SK-N-SH treated with all-trans-retinoic acid at 6 μM for 48 hours (cell line): ENCODE measurements at regions not wholly inside any gene's neighbourhood (a gene's known extent, or its start where the extent isn't known, plus 50 kb on each side); places are given as distances from the start of the nearest gene placed in this dataset.

Source experiments
- CREB5 ChIP-seq: fragments of 250-450 bp; sonication (Bioruptor Pico); IDR thresholded peaks from 2 replicates; pipeline ENCODE4 v1.5.1; 2020; ENCODE audit warnings: low read depth, mild to moderate bottlenecking, moderate library complexity
- CSDC2 ChIP-seq: fragments of 250-450 bp; sonication (Bioruptor Pico); IDR thresholded peaks from 2 replicates; pipeline ENCODE4 v1.5.0; 2020; ENCODE audit warnings: mild to moderate bottlenecking, moderate library complexity
- CSRNP3 ChIP-seq: fragments of 250-450 bp; sonication (Bioruptor Pico); IDR thresholded peaks from 2 replicates; pipeline ENCODE4 v1.5.1; 2021; ENCODE audit warnings: mild to moderate bottlenecking, moderate library complexity
- ISL1 ChIP-seq: fragments of 250-450 bp; sonication (Bioruptor Pico); IDR thresholded peaks from 2 replicates; pipeline ENCODE4 v2.1.2; 2022; ENCODE audit warnings: mild to moderate bottlenecking, moderate library complexity
- OSR1 ChIP-seq: fragments of 250-450 bp; sonication (Bioruptor Pico); IDR thresholded peaks from 2 replicates; pipeline ENCODE4 v1.8.0; 2022; ENCODE audit warnings: moderate library complexity, mild to moderate bottlenecking, inconsistent platforms
- POU6F1 ChIP-seq: fragments of 250-450 bp; sonication (Bioruptor Pico); IDR thresholded peaks from 2 replicates; pipeline ENCODE4 v1.8.0; 2021; ENCODE audit warnings: low read depth, mild to moderate bottlenecking, moderate library complexity, borderline replicate concordance
- PPARA ChIP-seq: fragments of 250-450 bp; sonication (Bioruptor Pico); IDR thresholded peaks from 2 replicates; pipeline ENCODE4 v1.5.0; 2020; ENCODE audit warnings: mild to moderate bottlenecking, borderline replicate concordance
- TCF4 ChIP-seq: fragments of 250-450 bp; sonication (Bioruptor Pico); IDR thresholded peaks from 2 replicates; pipeline ENCODE4 v1.8.0; 2021; ENCODE audit warnings: mild to moderate bottlenecking, moderate library complexity, borderline replicate concordance
- TSHZ2 ChIP-seq: fragments of 250-450 bp; sonication (Bioruptor Pico); IDR thresholded peaks from 2 replicates; pipeline ENCODE4 v1.5.0; 2020; ENCODE audit warnings: mild to moderate bottlenecking, moderate library complexity
- ZFP30 ChIP-seq: fragments of 450-650 bp; formaldehyde crosslinking; IDR thresholded peaks from 2 replicates; pipeline ENCODE4 v1.5.0; 2022; ENCODE audit warnings: mild to moderate bottlenecking, moderate library complexity

GRCh38 chr11:92781151-92781550, 188.3 kb upstream of the MTNR1B start:
- TF ChIP-seq POU6F1 = no peak
- no peak for TF ChIP-seq CSRNP3
- no peak for TF ChIP-seq ISL1
- no peak for TF ChIP-seq PPARA (CRISPR knock-in tag)
- no peak for TF ChIP-seq TCF4 (CRISPR knock-in tag)
- TF ChIP-seq CREB5 (CRISPR knock-in tag) = no peak
- no peak for TF ChIP-seq TSHZ2 (CRISPR knock-in tag)
- no peak for TF ChIP-seq ZFP30 (CRISPR knock-in tag)
- no peak for TF ChIP-seq OSR1 (CRISPR knock-in tag)
- TF ChIP-seq CSDC2 (CRISPR knock-in tag) = no peak
